Ovary (tissue), 7 donors: ENCODE measurements at regions not wholly inside any gene's neighbourhood (a gene's known extent, or its start where the extent isn't known, plus 50 kb on each side); places are given as distances from the start of the nearest gene placed in this dataset.

Source experiments
- DNase-seq, 5 donors: peaks; one replicate each; pipeline ENCODE4 v3.0.0-alpha.2; 2019 to 2020
- H3K27ac ChIP-seq, 2 donors: fragments of 200-600 bp; one replicate each; pipeline versions ENCODE4 v1.5.1 to v1.8.0; 2019 to 2022
- H3K27me3 ChIP-seq: fragments of 200-600 bp; one replicate; pipeline ENCODE4 v1.8.0; 2022
- H3K36me3 ChIP-seq: fragments of 200-600 bp; sonication (generic); one replicate; pipeline ENCODE4 v1.5.1; 2019
- H3K4me1 ChIP-seq: one replicate; pipeline ENCODE4 v1.8.1; 2013; ENCODE audit warnings: mild to moderate bottlenecking, moderate library complexity; ENCODE audit not compliant: insufficient read depth
- H3K4me3 ChIP-seq: fragments of 200-600 bp; sonication (generic); one replicate; pipeline ENCODE4 v1.5.1; 2017
- H3K9me3 ChIP-seq, 2 donors: fragments of 200-600 bp in 1 of 2; sonication (generic) in 1 of 2; one replicate each; pipeline versions ENCODE4 v1.5.1 to v1.8.1; 2013 to 2019; ENCODE audit warnings: mild to moderate bottlenecking in 1 of 2, moderate library complexity in 1 of 2
- CTCF ChIP-seq, 3 donors: fragments of 450-650 bp in 2 of 3; fragments of 200-600 bp in 1 of 3; IDR thresholded peaks; one replicate each; pipeline versions ENCODE4 v1.5.1 to v1.8.0; 2016 to 2022; ENCODE audit warnings: antibody characterized with exemption in 3 of 3, mild to moderate bottlenecking in 1 of 3
- EP300 ChIP-seq: sonication (generic); formaldehyde crosslinking; IDR thresholded peaks from one replicate; pipeline ENCODE4 v1.6.1; 2017; ENCODE audit warnings: antibody characterized with exemption
- POLR2A ChIP-seq: fragments of 450-650 bp; IDR thresholded peaks from one replicate; pipeline ENCODE4 v1.6.1; 2017; ENCODE audit warnings: antibody characterized with exemption, mild to moderate bottlenecking, moderate library complexity
- WGBS, 3 donors: extraction: QIAGEN DNeasy Blood & Tissue Kit in 1 of 3; methylation state at CpG; one replicate each; pipeline versions ENCODE4 v1.1.5 to v1.1.7; 2013 to 2017; 5-methylcytosine and 5-hydroxymethylcytosine counted together
- intact Hi-C, 4 donors: fragments of 100-400 bp; cut with DNase I; formaldehyde crosslinking; loops; one replicate each; pipeline versions ENCODE4 v1.11.0 to v1.15.1; 2022 to 2023
- donor health status: DM: no; HTN: no; CAD: no; lungs with moderate emphysema.
- donor health status: DM: no; HTN: no; CAD: no.
- donor health status: Bipolar disorder and iron deficiency.
- donor health status: DM: no; HTN: no; CAD: no.
- donor health status: DM: yes; HTN: yes; CAD: no.

- TF ChIP-seq CTCF (IDR thresholded peaks at IDR 0.05): no peak
- no peak for TF ChIP-seq EP300
- TF ChIP-seq POLR2A: no peak
- intact Hi-C loops: no loop called here
- H3K4me1 ChIP-seq: no peaks in the 10 kb centered on the region
Observed at GRCh38 chr5:160969645-160970044, 117.6 kb upstream of the ATP10B start.

GRCh38 chr5:160968480-160968879 is 116.5 kb upstream of the ATP10B start:
- Histone ChIP-seq H3K4me1 (no peaks in the 10 kb centered on the region), H3K27ac (no peak overlapping the region), H3K9me3 (no peaks in the 10 kb centered on the region), H3K4me3 (no peak overlapping the region), H3K27me3 (no peaks in the 10 kb centered on the region), H3K36me3 (no peaks in the 10 kb centered on the region)
- no peak for TF ChIP-seq EP300
- no peak for TF ChIP-seq POLR2A
- no peak for TF ChIP-seq CTCF (IDR thresholded peaks at IDR 0.05)
- no peak for DNase-seq
- 83 to 90% (median 89%) methylated on average over 6 of the region's 6 CpGs for WGBS, 3 donors
- intact Hi-C loops: no loop called here

More at GRCh38 chr5:160969645-160970044, 117.6 kb upstream of the ATP10B start:
- Histone ChIP-seq H3K9me3 (no peaks in the 10 kb centered on the region), H3K4me3 (no peak overlapping the region), H3K27ac (no peak overlapping the region), H3K27me3 (no peaks in the 10 kb centered on the region), H3K36me3 (no peaks in the 10 kb centered on the region)
- no peak for DNase-seq

GRCh38 chr5:160966921-160967320 is 114.9 kb upstream of the ATP10B start:
- Histone ChIP-seq H3K4me1 (no peaks in the 10 kb centered on the region), H3K9me3 (no peaks in the 10 kb centered on the region), H3K36me3 (no peaks in the 10 kb centered on the region), H3K4me3 (no peak overlapping the region), H3K27me3 (no peaks in the 10 kb centered on the region), H3K27ac (no peak overlapping the region)
- 16 to 30% (median 19%) methylated on average over 2 of the region's 2 CpGs for WGBS, 3 donors
- TF ChIP-seq CTCF (IDR thresholded peaks at IDR 0.05) (no peak), EP300 (no peak), POLR2A (no peak)
- no peak for DNase-seq
- intact Hi-C loops: no loop called here

- no peaks in the 10 kb centered on the region for H3K27me3 ChIP-seq
- H3K4me1 ChIP-seq: no peaks in the 10 kb centered on the region
- DNase-seq: no peak
- no peak overlapping the region for H3K4me3 ChIP-seq
- TF ChIP-seq EP300 (no peak), POLR2A (no peak), CTCF (IDR thresholded peaks at IDR 0.05) (no peak)
- no peaks in the 10 kb centered on the region for H3K36me3 ChIP-seq
- 66 to 69% (median 68%) methylated on average over 2 of the region's 2 CpGs for WGBS, 3 donors
- no peak overlapping the region for H3K27ac ChIP-seq
- intact Hi-C loops: no loop called here
- no peaks in the 10 kb centered on the region for H3K9me3 ChIP-seq
Observed at GRCh38 chr5:160961761-160962160, 109.8 kb upstream of the ATP10B start.

- Histone ChIP-seq H3K27ac (no peak overlapping the region), H3K4me1 (no peaks in the 10 kb centered on the region), H3K9me3 (no peaks in the 10 kb centered on the region), H3K4me3 (no peak overlapping the region), H3K27me3 (no peaks in the 10 kb centered on the region), H3K36me3 (no peaks in the 10 kb centered on the region)
- no peak for TF ChIP-seq EP300
- TF ChIP-seq POLR2A: no peak
- TF ChIP-seq CTCF (IDR thresholded peaks at IDR 0.05): no peak
- DNase-seq: no peak
- intact Hi-C loops: no loop called here
- 7 to 23% (median 12%) methylated on average over 1 of the region's 1 CpG for WGBS, 3 donors
Observed at GRCh38 chr5:160961038-160961437, 109.0 kb upstream of the ATP10B start.
